ENCODE measurements at regions not wholly inside any gene's neighbourhood (a gene's known extent, or its start where the extent isn't known, plus 50 kb on each side); places are given as distances from the start of the nearest gene placed in this dataset.

DNA sequence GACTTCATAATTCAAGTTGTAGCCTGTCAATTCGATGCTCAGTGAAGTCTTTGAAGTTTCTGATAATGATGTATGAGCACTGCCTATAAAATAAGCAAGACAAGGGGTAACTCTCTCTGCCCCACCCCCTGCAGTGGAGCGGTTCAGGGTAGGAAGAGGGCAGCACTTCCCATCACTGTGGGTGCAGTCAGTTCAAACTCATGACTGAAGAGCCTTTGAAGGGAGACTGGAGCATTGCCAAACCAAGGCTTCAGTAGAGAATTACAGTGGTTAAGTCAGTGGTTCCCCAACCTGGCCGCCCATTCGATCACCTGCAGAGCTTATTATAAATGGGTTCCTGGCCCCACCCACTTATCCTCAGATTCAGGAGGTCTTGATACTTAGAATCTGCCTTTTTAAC lies 190.6 kb downstream of the SHQ1 start:
- Histone ChIP-seq H3K4me1 (peaks cover 6% of the 10 kb centered on the region), H3K27me3 (ENCODE audit: low read depth) (peaks cover 16% of the 10 kb centered on the region), H3K36me3 (no peaks in the 10 kb centered on the region), H3K9me3 (no peaks in the 10 kb centered on the region), H3K4me3 (no peak overlapping the region), H3K27ac (no peak overlapping the region)
- TF ChIP-seq, protein P1, sequence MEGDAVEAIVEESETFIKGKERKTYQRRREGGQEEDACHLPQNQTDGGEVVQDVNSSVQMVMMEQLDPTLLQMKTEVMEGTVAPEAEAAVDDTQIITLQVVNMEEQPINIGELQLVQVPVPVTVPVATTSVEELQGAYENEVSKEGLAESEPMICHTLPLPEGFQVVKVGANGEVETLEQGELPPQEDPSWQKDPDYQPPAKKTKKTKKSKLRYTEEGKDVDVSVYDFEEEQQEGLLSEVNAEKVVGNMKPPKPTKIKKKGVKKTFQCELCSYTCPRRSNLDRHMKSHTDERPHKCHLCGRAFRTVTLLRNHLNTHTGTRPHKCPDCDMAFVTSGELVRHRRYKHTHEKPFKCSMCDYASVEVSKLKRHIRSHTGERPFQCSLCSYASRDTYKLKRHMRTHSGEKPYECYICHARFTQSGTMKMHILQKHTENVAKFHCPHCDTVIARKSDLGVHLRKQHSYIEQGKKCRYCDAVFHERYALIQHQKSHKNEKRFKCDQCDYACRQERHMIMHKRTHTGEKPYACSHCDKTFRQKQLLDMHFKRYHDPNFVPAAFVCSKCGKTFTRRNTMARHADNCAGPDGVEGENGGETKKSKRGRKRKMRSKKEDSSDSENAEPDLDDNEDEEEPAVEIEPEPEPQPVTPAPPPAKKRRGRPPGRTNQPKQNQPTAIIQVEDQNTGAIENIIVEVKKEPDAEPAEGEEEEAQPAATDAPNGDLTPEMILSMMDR (IDR thresholded peaks at IDR 0.05) = no peak
- DNase-seq = no peak
- intact Hi-C loops (cut with DNase I) = no loop called here
- no peak for ATAC-seq

DNA sequence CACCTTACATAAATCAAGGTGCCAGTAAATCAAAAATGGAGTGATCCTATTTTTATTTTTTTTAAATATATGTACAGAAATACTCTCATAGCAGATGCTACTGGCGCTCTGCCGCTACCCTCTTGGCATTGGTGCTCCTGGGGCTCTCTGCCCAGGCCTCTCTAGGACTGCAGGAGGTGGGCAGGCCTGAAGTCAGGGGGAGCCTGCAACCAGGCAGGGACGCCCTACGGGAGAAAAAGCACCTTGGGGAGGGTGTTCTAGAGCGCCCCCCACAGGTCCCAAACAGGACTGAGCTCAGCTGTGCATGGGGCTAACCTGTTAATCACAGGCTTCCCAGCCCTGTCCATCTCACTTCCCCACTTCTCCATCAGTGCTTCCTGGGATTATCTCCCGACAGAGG lies 192.5 kb downstream of the SHQ1 start:
- intact Hi-C loops (cut with DNase I) = no loop called here
- H3K4me3 ChIP-seq = no peak overlapping the region

DNA sequence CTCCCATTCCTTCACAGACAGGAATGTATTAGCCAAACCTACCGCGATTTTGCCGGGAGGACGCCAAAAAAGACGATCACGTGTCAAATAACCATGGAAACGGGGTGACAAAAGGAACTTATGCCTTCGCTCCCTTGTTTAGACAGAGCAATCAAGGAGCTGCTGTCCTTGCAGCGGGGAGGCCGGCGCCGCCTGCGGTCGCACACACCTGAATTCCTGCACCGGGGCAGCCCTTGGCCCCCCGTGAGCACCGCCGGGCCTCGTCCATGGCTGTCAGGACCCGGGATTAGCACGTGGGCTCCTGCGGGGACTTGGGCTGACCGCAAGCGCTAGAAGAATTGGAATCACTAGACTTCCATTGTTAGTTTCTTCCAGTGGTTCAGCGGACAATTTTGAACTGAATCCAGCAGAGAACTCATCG lies 193.1 kb downstream of the SHQ1 start:
- DNase-seq = no peak

More for the DNA sequence above, 192.5 kb downstream of the SHQ1 start:
- no peaks in the 10 kb centered on the region for H3K9me3 ChIP-seq
- ATAC-seq (no peak), DNase-seq (no peak)
- no peak overlapping the region for H3K27ac ChIP-seq
- TF ChIP-seq, protein P1 (IDR thresholded peaks at IDR 0.05) = no peak
- H3K4me1 ChIP-seq = peaks cover 6% of the 10 kb centered on the region
- no peaks in the 10 kb centered on the region for H3K36me3 ChIP-seq
- H3K27me3 ChIP-seq (ENCODE audit: low read depth) = peaks cover 16% of the 10 kb centered on the region

DNA sequence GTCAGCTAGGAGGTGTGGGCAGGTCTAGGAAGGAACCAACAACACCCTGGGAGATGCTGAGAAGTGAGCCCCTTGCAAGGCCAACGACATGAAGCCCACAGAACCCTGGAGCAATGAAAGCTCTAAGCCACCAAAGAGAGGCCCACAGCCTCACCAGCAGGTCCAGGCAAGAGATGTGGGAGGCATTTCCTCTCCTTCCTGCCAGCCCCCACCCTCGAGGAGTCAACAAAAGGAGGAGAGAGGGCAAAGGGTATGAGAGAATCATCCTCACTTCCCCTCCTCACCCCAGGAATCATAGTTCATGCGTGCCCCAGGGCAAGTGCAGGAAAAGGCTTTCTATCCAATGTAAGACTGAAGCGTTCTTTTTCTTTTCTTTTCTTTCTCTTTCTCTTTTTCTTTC lies 195.8 kb downstream of the SHQ1 start:
- Histone ChIP-seq H3K36me3 (no peaks in the 10 kb centered on the region), H3K9me3 (no peaks in the 10 kb centered on the region), H3K4me1 (peaks cover 6% of the 10 kb centered on the region), H3K27me3 (ENCODE audit: low read depth) (peaks cover 16% of the 10 kb centered on the region), H3K4me3 (no peak overlapping the region), H3K27ac (no peak overlapping the region)
- DNase-seq (no peak), ATAC-seq (no peak)
- intact Hi-C loops (cut with DNase I) = no loop called here
- TF ChIP-seq, protein P1 (IDR thresholded peaks at IDR 0.05) = no peak

More for the DNA sequence above, 193.1 kb downstream of the SHQ1 start:
- intact Hi-C loops (cut with DNase I) = no loop called here
- Histone ChIP-seq H3K36me3 (no peaks in the 10 kb centered on the region), H3K9me3 (no peaks in the 10 kb centered on the region), H3K4me1 (peaks cover 6% of the 10 kb centered on the region), H3K27ac (no peak overlapping the region), H3K4me3 (no peak overlapping the region), H3K27me3 (ENCODE audit: low read depth) (peaks cover 16% of the 10 kb centered on the region)
- TF ChIP-seq, protein P1 (IDR thresholded peaks at IDR 0.05) = no peak
- peak in 1 of 2 donors; percentile 35 for ATAC-seq

DNA sequence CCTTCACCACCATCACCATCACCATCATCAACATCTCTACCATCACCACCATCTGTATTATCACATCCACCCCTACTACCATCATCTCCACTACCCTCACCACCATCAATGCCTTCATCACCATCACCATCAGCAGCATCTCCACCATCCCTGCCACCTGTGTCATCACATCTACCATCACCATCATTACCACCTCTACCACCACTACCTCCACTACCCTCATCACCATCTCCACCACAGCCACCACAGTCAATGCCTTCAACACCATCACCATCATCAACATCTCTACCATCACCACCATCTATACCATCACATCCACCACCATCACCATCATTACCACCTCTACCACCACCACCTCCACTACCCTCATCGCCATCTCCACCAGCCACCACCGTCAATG lies 196.7 kb downstream of the SHQ1 start:
- H3K4me1 ChIP-seq = peaks cover 6% of the 10 kb centered on the region
- ATAC-seq = no peak
- intact Hi-C loops (cut with DNase I) = no loop called here

More for the DNA sequence above, 196.7 kb downstream of the SHQ1 start:
- Histone ChIP-seq H3K27me3 (ENCODE audit: low read depth) (peaks cover 16% of the 10 kb centered on the region), H3K36me3 (no peaks in the 10 kb centered on the region), H3K4me3 (no peak overlapping the region), H3K9me3 (no peaks in the 10 kb centered on the region), H3K27ac (no peak overlapping the region)
- TF ChIP-seq, protein P1 (IDR thresholded peaks at IDR 0.05) = no peak
- DNase-seq = no peak
